Renal cortex interstitium (tissue), 11 donors: ENCODE measurements at regions not wholly inside any gene's neighbourhood (a gene's known extent, or its start where the extent isn't known, plus 50 kb on each side); places are given as distances from the start of the nearest gene placed in this dataset.

Experiments used
- DNase-seq, 11 donors: peaks; one replicate each; pipeline ENCODE4 v3.0.0-alpha.2; 2013; ENCODE audit warnings: low read depth in 9 of 11, low spot score in 4 of 11; ENCODE audit errors: extremely low read depth in 1 of 11

DNA sequence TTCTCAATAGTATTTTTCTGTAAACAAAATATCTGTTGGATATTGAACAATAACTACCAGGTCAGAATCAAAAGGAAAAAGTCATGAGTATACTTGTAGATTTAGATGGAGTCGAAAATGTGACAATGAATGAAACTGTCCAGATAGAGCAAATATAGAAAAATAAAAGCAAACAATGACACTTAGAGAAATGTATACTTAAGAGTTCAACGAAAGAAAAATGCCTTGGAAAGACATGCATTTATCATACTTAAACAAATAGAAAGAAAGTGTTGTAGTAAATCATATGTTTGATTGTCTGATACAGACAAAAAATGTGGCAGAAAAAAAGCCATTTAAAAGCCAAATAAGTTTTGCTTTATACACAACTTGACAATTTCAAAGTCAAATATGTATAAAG lies 571.2 kb upstream of the MGAT4C start:
- no peak for DNase-seq

DNA sequence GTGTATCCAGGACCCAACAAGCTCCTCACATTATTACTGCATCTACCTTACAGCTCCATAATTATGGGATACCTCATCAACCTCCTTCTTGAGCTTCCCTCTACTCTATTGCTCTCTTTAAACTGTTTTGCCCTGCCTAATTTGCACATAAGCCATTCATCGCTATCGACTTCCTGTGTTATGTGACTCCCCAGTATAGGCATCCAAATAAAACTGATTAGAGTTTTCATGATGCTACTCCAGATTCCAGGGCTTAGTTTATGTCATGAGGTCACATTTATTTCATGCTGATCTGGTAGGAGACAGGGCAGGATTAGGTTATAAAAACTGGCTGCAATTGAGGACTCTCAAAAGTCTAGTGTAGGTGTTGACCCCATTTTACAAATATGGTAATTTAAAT lies 569.9 kb upstream of the MGAT4C start:
- no peak for DNase-seq

DNA sequence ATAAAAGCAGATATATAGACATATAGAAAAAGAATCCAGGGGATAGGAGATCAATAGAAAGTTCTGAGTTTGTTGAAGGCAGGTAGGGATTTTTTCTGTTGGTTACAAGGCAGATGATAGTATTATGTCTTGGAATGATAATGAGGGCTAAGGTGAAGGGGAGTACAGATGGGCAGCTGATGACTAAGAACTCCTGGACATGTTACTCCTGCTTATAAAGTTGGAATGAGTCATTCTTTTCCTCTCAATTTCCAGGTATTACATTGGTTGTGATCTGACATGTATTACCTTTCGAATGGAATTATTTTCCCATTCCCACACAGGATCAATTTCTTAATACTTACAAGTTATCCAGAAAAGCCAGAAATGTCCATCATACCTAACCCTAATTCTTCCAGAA lies 545.2 kb upstream of the MGAT4C start:
- DNase-seq = no peak

DNA sequence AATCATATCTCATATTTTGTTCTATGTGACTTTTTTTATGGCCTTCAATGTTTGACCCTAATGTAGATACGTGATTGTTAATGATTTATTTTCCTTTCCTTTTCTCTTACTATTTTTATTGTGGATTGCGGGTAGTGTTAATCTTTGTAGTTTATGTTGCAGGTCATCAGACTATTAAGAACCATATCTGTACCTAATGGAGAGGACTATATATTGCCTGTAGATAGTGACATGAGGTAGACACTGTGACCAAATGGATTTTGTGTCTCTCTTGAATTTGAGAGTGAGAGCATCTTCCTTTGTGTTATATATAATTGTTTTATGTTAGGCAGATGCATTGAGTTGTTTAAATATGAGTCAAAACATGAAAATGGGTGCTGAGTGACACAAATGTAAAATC lies 543.4 kb upstream of the MGAT4C start:
- no peak for DNase-seq

DNA sequence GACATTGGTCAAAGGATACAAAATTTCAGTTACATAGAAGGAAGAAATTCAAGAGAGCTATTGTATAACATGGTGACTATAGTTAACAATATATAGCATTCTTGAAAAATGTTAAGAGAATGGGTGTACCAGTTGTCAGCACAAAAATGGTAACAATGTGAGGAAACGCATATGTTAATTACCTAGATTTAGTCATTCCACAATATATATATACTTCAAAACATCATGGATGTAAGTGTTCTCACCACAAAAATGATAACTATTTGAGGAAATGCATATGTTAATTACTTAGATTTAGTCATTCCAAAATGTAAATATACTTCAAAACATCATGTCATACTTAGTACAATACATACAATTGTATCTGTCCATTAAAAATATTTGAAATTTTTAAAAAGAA lies 540.4 kb upstream of the MGAT4C start:
- DNase-seq = no peak

DNA sequence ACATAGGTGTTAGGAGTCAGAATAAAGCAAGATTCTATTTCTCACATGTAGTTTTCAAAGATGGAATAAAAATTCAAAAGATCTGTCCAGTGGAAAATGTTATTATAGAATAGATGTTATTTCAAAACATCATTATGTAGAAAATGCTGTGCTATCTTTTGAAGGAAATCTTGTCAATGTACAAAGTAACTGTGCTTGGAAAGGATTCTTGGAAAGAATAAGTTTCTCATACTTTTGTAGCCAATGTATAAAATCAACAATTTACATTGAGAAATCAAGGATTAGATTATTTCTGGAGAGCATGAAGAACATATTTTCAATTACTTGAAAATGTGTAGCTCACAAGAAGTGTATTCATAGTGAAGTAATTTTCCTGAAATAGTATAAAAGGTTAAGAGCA lies 532.5 kb upstream of the MGAT4C start:
- DNase-seq = no peak

DNA sequence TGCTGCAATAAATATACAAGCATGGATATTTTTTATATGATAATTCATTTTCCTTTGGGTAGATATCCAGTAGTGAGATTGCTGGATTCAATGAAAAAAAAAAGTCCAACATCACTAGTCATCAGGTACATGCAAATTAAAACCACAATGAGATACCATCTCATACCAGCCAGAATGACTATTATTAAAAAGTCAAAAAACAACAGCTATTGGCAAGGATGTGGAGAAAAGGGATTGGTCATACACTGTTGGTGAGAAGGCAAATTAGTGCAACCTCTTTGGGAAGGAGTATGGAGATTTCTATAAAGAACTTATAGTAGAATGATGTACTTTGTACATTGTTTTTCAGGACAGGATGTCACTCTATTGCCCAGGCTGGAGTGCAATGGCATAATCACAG lies 531.2 kb upstream of the MGAT4C start:
- no peak for DNase-seq

DNA sequence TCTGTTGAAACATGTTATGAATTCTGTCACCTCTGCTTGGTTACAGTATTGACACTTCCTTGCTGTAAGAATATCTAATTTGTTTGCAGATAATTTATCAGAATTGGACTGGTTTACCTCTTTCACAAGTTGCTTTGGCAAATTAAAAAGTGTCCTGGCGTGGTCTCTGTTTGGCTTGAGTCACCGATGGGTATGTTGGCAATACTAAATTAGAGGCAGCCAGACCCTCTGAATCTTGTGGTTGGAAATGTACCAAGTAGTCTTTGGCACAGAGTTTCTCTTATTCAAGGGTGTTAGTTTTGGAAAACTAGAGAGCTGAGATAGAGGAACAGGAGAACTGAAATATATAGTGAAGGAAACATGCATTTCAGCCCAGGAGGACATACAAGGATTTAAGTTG lies 521.1 kb upstream of the MGAT4C start:
- DNase-seq = no peak

DNA sequence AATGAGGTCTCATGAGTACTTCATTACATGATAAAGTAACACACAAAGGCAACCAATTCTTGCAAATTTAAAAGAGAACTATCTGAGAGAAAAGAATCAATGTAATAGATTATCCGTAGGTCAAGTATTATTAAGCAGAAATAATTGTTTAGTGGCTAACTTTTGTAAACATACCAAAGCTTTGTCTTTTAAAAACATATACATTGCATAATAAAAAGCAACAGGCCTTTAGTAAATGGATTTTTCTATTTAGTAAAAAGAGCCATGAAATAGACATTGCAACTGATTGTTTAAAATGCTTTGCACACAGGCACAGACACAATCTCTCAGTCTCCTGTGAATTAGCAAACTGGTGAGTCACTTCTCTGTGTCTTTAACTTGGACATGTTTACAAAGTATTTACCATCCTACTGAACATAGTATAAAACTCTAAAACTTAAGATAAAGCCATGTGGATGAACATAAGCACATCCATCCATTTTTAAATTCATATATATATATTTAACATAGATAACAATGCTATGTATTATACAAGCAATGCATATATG lies 518.7 kb upstream of the MGAT4C start:
- DNase-seq = no peak

DNA sequence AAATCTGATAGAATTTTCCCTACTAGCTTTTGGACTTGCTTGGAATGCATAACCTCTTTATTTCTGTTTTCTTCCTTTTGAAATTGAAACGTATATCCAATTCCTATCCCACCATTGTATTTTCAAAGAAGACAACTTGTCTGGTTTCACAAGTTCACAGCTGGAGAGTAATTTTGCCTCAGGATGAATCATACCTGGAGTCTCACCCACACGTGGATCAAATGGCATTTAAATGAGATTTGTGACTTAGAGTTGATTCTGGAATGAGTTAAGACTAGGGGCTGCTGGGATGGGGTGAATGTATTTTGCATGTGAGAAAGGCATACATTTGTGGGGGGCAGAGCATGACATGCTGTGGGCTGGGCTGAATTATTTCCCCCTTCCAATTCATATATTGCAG lies 516.5 kb upstream of the MGAT4C start:
- DNase-seq = no peak

DNA sequence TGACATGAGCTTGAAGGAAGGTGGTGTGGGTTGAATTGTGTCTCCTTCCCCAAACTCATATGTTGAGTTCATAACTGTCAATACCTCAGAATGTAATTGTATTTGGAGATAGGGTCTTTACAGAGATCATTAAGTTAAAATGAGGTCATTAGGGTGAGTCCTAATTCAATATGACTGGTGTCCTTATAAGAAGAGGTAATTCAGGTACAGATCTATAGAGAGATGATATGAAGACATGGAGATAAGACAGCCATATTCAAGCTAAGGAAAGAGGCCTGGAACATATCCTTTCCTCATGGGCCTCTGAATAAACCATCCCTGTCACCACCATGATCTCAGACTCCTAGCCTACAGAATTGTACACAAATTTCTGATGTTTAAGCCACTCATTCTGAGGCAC lies 514.7 kb upstream of the MGAT4C start:
- no peak for DNase-seq

DNA sequence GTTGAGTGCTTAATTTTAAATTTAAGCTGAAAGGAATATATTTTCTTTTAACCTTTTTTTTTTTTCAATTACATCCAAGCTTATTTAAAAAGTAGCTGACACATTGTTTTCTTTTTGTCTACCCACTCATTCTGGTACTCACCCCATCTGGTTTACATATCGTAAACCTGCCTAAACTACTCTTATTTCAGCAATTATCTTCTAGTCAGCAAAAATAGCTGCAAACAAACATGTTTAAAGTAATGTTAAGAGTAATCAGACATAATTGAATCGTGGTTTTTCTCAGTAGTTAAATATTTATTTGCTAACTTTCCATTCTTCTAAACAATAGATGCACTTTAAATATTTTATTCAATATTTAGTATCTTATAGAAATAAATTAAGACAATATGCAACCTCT lies 492.7 kb upstream of the MGAT4C start:
- DNase-seq = peak in 5 of 11 donors; percentile 3 to 24 (median 8)

DNA sequence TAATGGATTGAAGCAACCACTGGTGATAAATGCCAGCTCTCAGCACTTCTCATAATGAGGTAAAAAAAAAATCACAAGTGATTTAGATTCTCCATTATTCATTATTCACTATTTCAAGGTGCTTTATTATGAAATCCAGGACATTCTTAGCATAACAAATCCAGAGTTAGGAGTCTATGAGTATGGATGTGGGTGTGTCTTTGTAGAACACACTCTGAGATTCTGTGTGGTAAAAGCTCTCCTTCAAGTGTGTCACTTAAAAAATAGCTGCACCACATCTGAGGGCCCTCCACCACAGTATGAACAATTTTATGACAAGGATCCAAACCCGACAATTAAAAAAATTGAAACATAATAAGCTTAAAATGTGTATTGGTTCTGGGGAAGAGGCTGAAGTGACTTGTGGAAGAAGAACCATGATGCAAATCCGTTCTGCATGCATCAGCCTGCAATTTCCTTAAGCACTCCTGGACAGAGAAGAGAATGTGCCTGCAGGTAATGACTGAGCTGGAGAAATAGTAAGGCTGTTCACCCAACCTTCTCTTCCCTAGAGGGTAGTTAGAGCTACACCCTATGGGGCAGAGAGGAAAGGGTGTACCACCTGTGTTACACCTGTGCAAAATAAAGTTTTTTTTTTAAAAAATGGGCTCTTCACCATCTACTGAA lies 488.5 kb upstream of the MGAT4C start:
- DNase-seq = no peak

DNA sequence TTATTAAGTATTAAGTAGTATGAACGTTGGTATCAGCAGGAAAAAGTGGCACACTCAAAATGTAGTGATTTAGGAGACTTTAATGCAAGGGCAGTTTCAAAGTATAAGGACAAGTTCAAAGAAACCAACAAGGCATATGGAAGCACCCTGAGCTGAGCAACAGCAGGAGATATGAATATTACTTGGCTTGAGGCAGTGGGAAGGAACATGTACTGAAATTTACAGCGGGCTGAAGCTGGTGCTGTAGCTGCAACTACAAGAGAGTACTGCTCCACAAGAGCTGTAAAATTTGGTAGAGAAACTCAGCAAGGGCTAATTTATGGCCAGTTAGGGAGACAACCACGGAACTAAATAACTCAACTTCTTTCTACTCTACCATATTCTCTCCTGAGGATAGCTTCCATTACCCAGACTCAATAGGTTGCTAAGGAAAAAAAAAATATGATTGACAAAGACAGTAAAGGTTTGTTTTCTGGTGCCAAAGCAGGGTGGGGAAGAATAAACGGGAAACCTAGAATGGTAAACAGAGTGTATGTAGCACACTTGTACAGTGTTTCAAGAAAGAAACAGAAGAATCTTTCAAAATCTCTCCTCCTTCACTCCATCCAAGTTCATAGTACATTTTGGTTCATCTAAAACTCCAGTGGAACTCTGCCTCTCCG lies 487.8 kb upstream of the MGAT4C start:
- no peak for DNase-seq

DNA sequence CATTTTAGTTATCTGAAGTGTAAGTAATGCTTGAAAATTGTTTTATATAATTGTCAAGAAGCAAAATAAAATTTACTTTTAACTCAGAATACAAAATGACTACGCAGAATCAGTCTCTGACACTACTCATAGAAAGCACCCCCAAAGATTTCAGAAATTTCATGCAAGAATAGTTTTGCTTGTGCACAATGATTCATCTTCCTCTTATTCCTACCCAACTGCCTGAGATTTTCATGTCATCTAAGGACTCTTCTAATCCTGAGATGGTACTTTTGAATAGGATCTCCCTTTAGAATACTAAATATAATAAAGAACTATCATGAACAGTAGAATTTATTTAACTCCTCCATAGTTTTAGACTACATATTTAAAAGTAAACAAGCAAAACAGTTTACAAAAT lies 485.3 kb upstream of the MGAT4C start:
- DNase-seq = no peak

DNA sequence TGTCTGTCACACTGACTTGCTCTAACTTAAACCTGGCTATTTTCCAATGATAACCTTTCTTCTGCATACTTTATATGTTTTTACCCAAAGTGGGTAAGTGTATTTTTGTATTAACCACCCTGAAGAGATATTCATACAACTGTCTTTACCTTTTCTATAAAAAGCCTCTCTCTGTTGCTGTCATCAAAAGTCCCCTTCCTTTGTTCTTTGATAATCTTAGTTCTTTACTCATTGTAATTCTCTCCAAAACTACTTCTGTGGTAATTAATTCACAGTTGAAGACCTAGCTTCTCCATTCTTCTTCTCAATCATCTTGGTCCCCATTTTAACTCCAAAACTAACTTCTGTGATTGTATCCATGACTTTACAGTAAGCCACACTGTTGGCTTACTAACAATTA lies 479.7 kb upstream of the MGAT4C start:
- DNase-seq = no peak

DNA sequence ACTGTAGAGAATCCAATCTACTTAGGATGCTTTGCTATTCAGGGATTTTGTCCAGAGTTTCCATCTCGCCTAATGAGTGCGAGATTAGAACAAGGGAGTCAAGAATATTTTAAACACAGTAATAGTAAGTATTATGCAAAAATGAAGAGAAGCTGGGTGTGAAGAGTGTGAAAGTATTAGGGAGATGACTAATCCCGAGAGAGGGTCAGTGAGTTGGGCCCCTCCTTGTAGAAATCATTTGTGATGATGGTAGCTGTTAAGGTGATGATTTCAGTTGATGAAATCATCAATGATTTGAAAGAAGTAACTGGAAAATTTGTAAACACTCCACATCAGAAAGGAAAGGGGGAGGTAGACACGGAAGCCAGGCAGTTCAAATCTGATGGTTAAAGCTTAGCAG lies 478.9 kb upstream of the MGAT4C start:
- no peak for DNase-seq

DNA sequence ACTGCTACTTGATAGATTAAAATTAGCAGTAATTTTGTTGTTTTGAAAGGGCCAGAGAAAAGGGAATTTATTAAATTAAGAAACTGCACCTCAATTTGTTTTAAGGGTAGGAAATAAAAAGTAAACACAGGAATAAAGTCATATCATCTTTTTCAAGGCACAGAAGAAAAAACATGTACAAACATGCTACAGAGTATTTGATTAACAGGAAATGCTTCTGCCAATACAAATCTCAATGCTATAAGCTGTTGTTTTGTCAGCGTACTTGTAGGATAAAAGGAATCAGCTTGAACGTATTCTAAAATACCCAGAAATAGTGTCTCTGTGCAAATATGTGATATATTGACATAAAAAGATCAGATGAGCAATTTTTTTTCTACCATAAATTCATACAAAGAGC lies 474.0 kb upstream of the MGAT4C start:
- no peak for DNase-seq

DNA sequence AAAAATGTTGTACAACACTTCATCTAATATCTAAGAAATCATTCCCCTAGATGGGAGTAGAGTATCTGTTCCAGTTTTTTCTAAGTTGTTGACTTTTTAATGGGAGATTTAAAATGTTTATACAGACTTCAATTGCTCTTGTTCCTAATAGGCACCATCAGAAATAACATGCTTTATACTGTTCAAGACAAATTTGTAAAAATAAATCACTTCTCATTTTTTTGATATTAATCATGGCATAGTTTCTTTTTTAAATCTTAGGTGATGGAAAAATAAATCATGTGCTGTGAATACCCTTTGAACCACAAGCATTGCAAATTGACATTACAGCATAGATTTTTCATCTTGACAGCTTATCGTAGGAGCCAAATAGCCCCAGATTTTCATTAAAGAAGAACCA lies 473.5 kb upstream of the MGAT4C start:
- DNase-seq = no peak

DNA sequence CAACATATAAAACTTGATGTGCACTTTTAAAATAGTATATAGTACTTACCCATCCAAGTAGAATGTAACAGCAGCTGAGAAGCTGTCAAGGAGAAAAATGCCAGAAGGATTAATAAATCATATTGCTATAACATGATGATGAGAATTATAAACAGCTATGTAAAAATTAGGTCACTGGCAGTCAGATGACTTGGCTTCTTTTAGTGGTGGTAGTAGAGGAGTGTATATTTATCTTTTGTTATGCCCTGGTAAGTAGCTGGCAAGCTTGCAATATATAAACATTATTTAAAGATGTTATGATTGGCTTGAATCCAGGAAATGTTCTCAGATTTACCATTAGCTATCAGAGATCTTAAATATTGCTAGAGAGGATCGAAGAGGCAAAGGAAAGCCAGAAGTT lies 471.0 kb upstream of the MGAT4C start:
- DNase-seq = no peak

DNA sequence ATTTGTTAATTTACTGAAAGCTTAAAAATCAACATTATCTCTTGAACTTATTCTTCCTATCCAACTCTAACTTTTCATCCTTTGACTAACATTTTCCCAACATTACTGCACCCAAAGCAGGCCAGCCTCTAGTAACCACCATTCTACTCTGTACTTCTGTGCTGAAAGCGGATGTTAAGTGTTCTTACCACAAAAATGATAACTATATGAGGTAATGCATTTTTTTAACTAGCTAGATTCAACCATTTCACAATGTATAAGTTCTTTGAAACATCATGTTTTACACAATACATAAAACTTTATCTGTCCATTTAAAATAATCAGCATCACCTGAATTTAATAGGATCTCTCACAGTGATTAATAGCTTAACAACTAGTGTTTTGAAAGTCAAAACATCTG lies 468.5 kb upstream of the MGAT4C start:
- no peak for DNase-seq
